ENCODE measurements at regions not wholly inside any gene's neighbourhood (a gene's known extent, or its start where the extent isn't known, plus 50 kb on each side); places are given as distances from the start of the nearest gene placed in this dataset.

- DNase-seq (ENCODE audit: low read depth in 2 of 2), result no peak
Observed at GRCh38 chr12:60138526-60138925, 542.7 kb downstream of the SLC16A7 start.

DNA sequence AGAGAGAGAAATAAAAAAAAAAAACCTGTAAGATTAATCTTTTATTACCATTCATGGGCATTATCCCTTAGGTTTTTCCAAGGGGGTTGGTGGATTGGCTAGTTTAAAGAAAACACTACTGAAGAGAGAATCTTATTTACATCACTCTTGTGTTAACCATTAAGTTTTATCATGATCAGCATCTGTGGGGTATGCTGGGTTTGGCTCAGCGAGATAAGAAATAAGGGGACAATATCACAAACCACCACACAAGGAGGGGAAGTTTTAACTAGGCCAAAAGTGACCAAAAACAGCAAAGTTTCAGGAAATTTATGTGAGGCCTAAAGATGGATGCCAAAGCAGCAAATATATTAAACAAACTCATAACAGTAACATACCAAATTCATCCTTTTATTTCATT lies 548.6 kb downstream of the SLC16A7 start:
- DNase-seq (ENCODE audit: low read depth in 2 of 2), result no peak

- DNase-seq (ENCODE audit: low read depth in 2 of 2), result no peak
Observed at GRCh38 chr12:60148109-60148508, 552.3 kb downstream of the SLC16A7 start.

DNA sequence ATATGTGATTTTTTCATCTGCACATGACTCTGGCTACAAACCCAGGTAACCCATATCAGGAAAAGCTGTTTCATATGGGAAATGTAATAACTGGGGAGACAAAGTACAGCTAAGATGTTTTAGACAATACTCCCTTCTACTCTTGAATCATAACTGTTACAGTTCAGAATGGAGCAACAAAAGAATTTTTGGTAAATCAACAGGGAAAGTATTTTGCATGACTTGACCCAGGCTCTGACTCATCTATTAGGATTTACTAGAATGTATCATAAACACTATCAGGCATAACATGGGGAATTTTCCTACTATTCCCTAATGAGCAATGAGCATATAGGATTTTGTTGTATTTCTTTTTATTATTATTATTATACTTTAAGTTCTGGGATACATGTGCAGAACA lies 553.0 kb downstream of the SLC16A7 start:
- DNase-seq (ENCODE audit: low read depth in 2 of 2), result no peak

DNA sequence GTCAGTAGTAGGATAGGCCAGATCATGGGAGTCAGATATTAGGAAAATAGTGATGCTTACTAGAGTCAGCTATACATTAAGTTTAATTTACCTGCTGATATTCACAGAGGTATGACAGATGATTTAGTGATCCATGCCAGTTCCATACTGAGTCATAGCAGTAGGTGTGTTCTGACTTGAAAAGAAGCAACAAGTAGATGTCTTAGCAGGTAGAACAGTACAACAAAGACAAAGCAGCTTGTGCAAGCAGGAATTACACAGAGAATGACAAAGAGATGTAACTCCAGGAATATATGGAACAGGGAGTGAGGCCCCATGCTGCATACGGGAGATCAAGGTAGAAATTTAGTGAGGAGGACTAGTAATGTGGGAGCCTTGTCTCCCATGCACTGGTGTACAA lies 556.9 kb downstream of the SLC16A7 start:
- no peak for DNase-seq (ENCODE audit: low read depth in 2 of 2)

GRCh38 chr12:60159761-60160160 lies 563.9 kb downstream of the SLC16A7 start:
- no peak for DNase-seq (ENCODE audit: low read depth in 2 of 2)

DNA sequence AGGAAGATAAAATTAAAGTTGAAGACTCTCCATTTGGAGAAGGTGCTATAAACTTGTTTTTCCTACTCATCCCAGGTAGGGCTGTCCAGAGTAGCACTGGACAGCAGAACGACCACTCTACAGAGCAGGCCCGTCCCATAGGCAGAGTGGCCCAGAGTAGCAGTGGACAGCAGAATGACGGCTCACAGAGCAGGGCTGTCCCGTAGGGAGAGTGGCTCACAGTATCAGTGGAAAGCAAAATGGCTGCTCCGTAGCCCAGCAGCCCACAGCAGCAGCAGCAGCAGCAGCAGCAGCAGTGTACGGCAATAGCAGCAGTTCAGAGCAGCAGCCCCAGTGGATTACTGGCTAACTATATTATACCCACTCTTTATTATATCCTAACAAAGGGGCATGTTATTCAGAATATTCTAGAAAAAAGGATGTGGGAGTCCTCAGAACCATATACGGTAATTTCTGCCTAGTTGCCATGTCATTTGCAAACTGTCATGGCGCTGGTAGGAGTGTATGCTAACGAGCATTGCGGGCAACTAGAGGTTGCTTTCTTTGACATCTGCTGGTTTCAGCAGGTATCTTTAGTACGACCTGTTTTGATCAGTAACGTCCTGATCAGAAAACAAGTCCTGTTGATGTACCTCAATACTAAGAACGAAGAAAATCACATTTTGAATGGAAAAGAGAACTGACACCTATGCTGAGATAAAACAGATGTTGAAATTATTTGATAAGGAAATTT lies 567.3 kb downstream of the SLC16A7 start:
- no peak for DNase-seq (ENCODE audit: low read depth in 2 of 2)

DNA sequence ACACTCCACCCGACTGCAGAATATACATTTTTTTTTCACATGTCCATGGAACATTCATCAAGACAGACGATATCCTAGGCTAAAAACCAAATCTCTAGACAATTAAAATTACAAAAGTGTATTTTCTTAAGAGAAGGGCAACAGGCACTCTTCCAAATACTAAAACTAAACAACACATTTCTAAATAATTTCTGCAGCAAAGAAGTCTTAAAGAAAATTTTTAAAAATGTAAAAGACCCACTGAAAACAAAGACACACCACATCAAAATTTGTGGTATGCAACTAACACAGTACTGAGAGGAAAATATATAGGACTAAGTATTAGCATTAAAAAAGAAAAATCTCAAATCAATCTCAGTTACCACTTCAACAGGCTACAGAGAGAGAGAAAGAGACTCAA lies 570.0 kb downstream of the SLC16A7 start:
- no peak for DNase-seq (ENCODE audit: low read depth in 2 of 2)

DNA sequence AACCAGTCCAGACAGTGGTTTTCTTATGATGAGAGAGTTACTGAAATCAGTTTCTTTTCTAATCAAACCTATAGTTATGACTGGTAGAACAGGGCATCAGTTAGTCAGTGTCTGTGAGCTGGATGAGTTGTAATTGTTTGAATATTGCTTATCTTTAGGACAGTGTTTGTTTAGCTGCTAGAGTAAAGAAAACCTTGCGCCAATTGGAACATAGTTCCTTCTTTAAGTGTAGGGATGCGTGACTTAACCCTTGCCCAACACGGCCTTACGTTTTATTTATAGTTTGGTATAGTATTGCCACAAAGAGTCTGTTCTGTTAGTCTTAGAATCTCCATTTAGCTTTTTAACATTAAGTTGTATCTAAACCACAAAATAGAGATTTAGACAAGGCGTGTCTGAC lies 572.6 kb downstream of the SLC16A7 start:
- DNase-seq (ENCODE audit: low read depth in 2 of 2), result no peak

GRCh38 chr12:60169904-60170303 lies 574.1 kb downstream of the SLC16A7 start:
- DNase-seq (ENCODE audit: low read depth in 2 of 2), result no peak

GRCh38 chr12:60172266-60173211 lies 576.7 kb downstream of the SLC16A7 start:
- no peak for DNase-seq (ENCODE audit: low read depth in 2 of 2)

GRCh38 chr12:60173224-60174170 lies 577.7 kb downstream of the SLC16A7 start:
- no peak for DNase-seq (ENCODE audit: low read depth in 2 of 2)

DNA sequence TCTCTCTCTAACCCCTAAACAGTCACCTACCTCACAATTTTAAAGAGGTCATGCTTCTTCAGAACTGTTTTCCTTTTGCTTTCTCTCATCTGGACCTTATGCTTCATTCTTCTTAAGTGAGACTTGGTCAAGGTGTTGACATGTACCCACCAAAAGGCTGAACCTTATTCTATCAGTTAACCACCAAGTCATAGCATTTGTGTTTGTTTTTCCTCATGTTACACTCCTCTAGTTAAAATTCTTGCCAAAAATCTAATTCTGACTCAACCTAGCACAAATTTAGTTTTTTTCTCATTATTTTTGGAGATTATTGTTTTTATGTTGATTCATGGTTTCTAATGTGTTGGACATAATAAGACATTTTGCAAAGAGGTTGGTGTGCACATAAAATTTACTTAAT lies 578.6 kb downstream of the SLC16A7 start:
- DNase-seq (ENCODE audit: low read depth in 2 of 2), result no peak

DNA sequence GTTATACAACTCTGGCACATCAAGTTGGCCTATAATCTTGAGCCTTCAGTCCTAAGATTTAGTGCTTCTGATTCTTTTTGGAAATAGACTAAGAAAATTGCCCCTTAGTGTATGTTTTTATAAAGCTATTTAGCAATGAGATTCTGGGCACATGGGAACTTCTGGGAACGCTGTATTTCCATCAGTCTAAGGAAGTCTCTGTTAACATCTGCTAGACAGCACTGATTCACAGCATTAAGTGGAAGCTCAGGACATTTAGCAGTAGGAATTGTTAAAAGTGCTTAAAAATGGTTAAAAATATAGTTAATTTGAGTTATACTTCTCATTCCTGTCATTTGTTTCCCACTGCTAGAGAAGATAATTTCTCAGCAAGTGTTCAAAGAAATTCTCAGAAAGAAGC lies 579.1 kb downstream of the SLC16A7 start:
- DNase-seq (ENCODE audit: low read depth in 2 of 2), result no peak

GRCh38 chr12:60176891-60177290 lies 581.1 kb downstream of the SLC16A7 start:
- no peak for DNase-seq (ENCODE audit: low read depth in 2 of 2)

DNA sequence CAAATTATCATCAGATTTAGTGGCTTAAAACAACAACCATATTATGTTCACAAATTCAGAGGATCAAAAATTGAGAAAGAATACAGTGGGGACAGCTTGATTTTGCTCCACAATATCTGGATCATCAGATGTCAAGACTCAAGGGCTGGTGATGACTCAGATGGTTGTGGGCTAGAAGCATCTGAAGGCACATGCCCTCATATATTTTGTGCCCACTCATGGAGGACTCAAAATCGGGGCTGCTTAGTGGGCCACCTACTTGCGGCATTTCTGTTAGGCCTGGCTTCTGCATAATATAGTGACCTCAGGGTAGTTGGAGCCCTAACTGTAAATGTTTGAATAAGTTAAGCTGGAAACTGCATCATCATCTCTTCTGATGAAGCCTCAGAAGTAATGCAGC lies 584.5 kb downstream of the SLC16A7 start:
- no peak for DNase-seq (ENCODE audit: low read depth in 2 of 2)

DNA sequence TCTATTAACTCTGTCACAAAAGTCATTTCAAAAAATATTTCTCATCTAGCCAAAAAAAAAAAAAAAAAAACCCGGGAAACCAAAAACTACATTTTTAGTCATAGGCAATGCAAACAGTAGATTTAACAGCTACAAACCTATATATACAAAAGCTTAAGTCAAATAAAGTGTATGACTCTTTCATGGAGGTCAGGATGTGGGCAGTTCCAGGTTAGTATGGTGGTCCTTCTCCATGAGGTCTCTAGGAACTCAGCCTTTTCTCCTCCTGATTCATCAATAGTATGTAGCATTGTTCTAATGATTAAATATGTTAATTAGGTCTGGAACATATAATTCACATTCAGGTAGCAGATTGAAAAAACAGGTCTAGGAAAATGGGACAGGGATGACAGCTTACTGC lies 586.5 kb downstream of the SLC16A7 start:
- no peak for DNase-seq (ENCODE audit: low read depth in 2 of 2)

GRCh38 chr12:60184096-60184495 lies 588.3 kb downstream of the SLC16A7 start:
- no peak for DNase-seq (ENCODE audit: low read depth in 2 of 2)

- no peak for DNase-seq (ENCODE audit: low read depth in 2 of 2)
Observed at GRCh38 chr12:60185060-60185459, 589.2 kb downstream of the SLC16A7 start.

- DNase-seq (ENCODE audit: low read depth in 2 of 2), result no peak
Observed at GRCh38 chr12:60191271-60191670, 595.4 kb downstream of the SLC16A7 start.

GRCh38 chr12:60191676-60192359 lies 596.0 kb downstream of the SLC16A7 start:
- no peak for DNase-seq (ENCODE audit: low read depth in 2 of 2)
